HUES6 (cell line): ENCODE measurements at regions not wholly inside any gene's neighbourhood (a gene's known extent, or its start where the extent isn't known, plus 50 kb on each side); places are given as distances from the start of the nearest gene placed in this dataset.

ENCODE experiments used
- H3K27ac ChIP-seq: 2 replicates; pipeline ENCODE4 v1.7.0; 2013; ENCODE audit warnings: low read depth, mild to moderate bottlenecking, low read length, inconsistent platforms
- H3K27me3 ChIP-seq: 2 replicates; pipeline ENCODE4 v1.6.1; 2013; ENCODE audit warnings: low read length; ENCODE audit not compliant: control insufficient read depth, insufficient read depth
- H3K36me3 ChIP-seq: 2 replicates; pipeline ENCODE4 v1.6.1; 2013; ENCODE audit warnings: low read length; ENCODE audit not compliant: control insufficient read depth, insufficient read depth
- H3K4me1 ChIP-seq: 2 replicates; pipeline ENCODE4 v1.6.1; 2013; ENCODE audit warnings: low read length; ENCODE audit not compliant: control insufficient read depth, insufficient read depth
- H3K4me3 ChIP-seq: 2 replicates; pipeline ENCODE4 v1.5.1; 2013; ENCODE audit warnings: low read depth, low read length
- H3K9ac ChIP-seq: one replicate; pipeline ENCODE4 v1.6.1; 2013; ENCODE audit warnings: mild to moderate bottlenecking, low read length
- H3K9me3 ChIP-seq: 2 replicates; pipeline ENCODE4 v1.6.1; 2013; ENCODE audit warnings: low read depth, low read length; ENCODE audit not compliant: control insufficient read depth, insufficient read depth

DNA sequence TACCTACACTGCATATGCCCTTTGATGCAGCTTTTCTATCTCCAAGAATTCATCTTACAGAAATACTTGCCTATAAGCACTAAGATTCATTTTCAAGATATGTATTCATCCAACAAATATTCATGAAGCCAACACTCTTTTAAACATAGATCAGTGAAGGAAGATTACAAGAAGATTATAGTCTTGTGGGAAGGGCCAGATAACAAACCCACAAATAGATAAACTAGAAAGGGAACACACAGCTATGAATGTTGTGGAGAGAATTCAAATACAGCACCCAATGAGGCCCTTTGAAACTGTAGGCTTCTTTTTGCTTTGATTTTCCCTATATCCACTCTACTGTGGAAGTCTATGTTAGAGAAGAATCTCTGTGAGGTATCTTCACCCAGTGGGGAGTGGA lies 186.7 kb upstream of the RBMS1 start:
- no peak overlapping the region for H3K9ac ChIP-seq
- H3K9me3 ChIP-seq, result 0 out of 2 replicates have a peak, but pooled peaks cover 5% of the 10 kb centered on the region
- no peak overlapping the region for H3K27ac ChIP-seq
- H3K4me1 ChIP-seq, result no peaks in the 10 kb centered on the region
- no peak overlapping the region for H3K4me3 ChIP-seq
- no peaks in the 10 kb centered on the region for H3K27me3 ChIP-seq
- no peaks in the 10 kb centered on the region for H3K36me3 ChIP-seq

- H3K9me3 ChIP-seq, result 0 out of 2 replicates have a peak, but pooled peaks cover 5% of the 10 kb centered on the region
- H3K9ac ChIP-seq, result no peak overlapping the region
- H3K27ac ChIP-seq, result no peak overlapping the region
- H3K4me1 ChIP-seq, result no peaks in the 10 kb centered on the region
- H3K4me3 ChIP-seq, result no peak overlapping the region
- H3K36me3 ChIP-seq, result no peaks in the 10 kb centered on the region
- no peaks in the 10 kb centered on the region for H3K27me3 ChIP-seq
Observed at GRCh38 chr2:160680974-160681373, 187.4 kb upstream of the RBMS1 start.

- H3K9ac ChIP-seq, result no peak overlapping the region
- no peaks in the 10 kb centered on the region for H3K36me3 ChIP-seq
- no peak overlapping the region for H3K27ac ChIP-seq
- no peak overlapping the region for H3K4me3 ChIP-seq
- 0 out of 2 replicates have a peak, but pooled peaks cover 5% of the 10 kb centered on the region for H3K9me3 ChIP-seq
- no peaks in the 10 kb centered on the region for H3K4me1 ChIP-seq
- H3K27me3 ChIP-seq, result no peaks in the 10 kb centered on the region
Observed at GRCh38 chr2:160683206-160683605, 189.6 kb upstream of the RBMS1 start.

- H3K4me3 ChIP-seq, result no peak overlapping the region
- H3K9me3 ChIP-seq, result no peaks in the 10 kb centered on the region
- H3K27ac ChIP-seq, result no peak overlapping the region
- no peaks in the 10 kb centered on the region for H3K27me3 ChIP-seq
- H3K9ac ChIP-seq, result no peak overlapping the region
- H3K4me1 ChIP-seq, result no peaks in the 10 kb centered on the region
- no peaks in the 10 kb centered on the region for H3K36me3 ChIP-seq
Observed at GRCh38 chr2:160687629-160688028, 194.0 kb upstream of the RBMS1 start.

- Histone ChIP-seq H3K9ac (no peak overlapping the region), H3K36me3 (no peaks in the 10 kb centered on the region), H3K27me3 (no peaks in the 10 kb centered on the region), H3K27ac (no peak overlapping the region), H3K4me3 (no peak overlapping the region), H3K4me1 (no peaks in the 10 kb centered on the region), H3K9me3 (no peaks in the 10 kb centered on the region)
Observed at GRCh38 chr2:160689441-160689840, 195.8 kb upstream of the RBMS1 start.

- Histone ChIP-seq H3K9me3 (no peaks in the 10 kb centered on the region), H3K27me3 (no peaks in the 10 kb centered on the region), H3K4me1 (no peaks in the 10 kb centered on the region), H3K9ac (no peak overlapping the region), H3K36me3 (no peaks in the 10 kb centered on the region), H3K27ac (no peak overlapping the region), H3K4me3 (no peak overlapping the region)
Observed at GRCh38 chr2:160694221-160694620, 200.6 kb upstream of the RBMS1 start.

- no peak overlapping the region for H3K4me3 ChIP-seq
- H3K9ac ChIP-seq, result no peak overlapping the region
- H3K4me1 ChIP-seq, result no peaks in the 10 kb centered on the region
- no peaks in the 10 kb centered on the region for H3K27me3 ChIP-seq
- no peak overlapping the region for H3K27ac ChIP-seq
- H3K9me3 ChIP-seq, result no peaks in the 10 kb centered on the region
- no peaks in the 10 kb centered on the region for H3K36me3 ChIP-seq
Observed at GRCh38 chr2:160694631-160695030, 201.0 kb upstream of the RBMS1 start.

- no peaks in the 10 kb centered on the region for H3K27me3 ChIP-seq
- no peak overlapping the region for H3K4me3 ChIP-seq
- H3K9ac ChIP-seq, result no peak overlapping the region
- no peaks in the 10 kb centered on the region for H3K4me1 ChIP-seq
- H3K36me3 ChIP-seq, result no peaks in the 10 kb centered on the region
- no peaks in the 10 kb centered on the region for H3K9me3 ChIP-seq
- H3K27ac ChIP-seq, result no peak overlapping the region
Observed at GRCh38 chr2:160695402-160696086, 201.9 kb upstream of the RBMS1 start.

- H3K36me3 ChIP-seq, result no peaks in the 10 kb centered on the region
- no peaks in the 10 kb centered on the region for H3K4me1 ChIP-seq
- H3K27ac ChIP-seq, result no peak overlapping the region
- no peak overlapping the region for H3K4me3 ChIP-seq
- no peaks in the 10 kb centered on the region for H3K9me3 ChIP-seq
- H3K27me3 ChIP-seq, result no peaks in the 10 kb centered on the region
- H3K9ac ChIP-seq, result no peak overlapping the region
Observed at GRCh38 chr2:160696087-160696452, 202.5 kb upstream of the RBMS1 start.

- no peaks in the 10 kb centered on the region for H3K27me3 ChIP-seq
- H3K4me1 ChIP-seq, result no peaks in the 10 kb centered on the region
- no peaks in the 10 kb centered on the region for H3K36me3 ChIP-seq
Observed at GRCh38 chr2:160697817-160698216, 204.2 kb upstream of the RBMS1 start.

DNA sequence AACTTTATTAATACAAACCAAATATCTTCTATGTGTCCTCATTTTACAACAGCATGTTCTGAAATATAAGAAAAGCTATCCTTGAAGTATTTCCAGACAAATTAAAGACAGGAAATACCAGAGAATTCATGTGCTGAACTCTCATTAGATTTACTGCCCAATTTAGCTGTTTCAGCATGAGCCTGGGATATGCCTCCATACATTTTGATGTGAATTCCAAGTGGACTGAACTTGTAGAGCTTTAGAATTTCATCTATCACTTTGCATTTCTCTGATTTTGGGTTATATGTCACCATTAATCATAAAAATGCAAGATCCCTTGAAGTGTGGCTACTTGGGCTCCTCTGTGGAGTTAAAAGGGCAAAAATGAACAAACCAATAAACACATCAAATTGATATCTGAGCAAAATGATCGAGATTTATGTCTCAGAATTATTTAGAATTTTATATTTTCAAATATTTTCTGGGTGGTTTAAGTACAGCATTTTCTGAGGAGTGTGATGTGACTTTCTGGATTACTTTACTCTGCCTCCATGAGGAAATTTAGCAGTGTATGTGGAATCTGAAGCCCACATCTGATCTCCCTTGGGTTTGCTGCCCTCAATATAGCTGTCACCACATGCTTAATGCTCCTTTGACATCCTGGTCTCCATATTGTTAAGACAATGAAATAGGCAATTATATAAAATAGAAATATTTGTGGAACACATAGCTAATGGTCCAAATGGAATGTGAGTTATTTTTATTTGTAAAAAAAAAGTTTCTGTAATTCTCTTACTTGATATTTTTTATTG lies 206.6 kb upstream of the RBMS1 start:
- Histone ChIP-seq H3K9me3 (no peaks in the 10 kb centered on the region), H3K4me1 (peaks cover 10% of the 10 kb centered on the region), H3K27me3 (no peaks in the 10 kb centered on the region), H3K27ac (no peak overlapping the region), H3K9ac (no peak overlapping the region), H3K36me3 (no peaks in the 10 kb centered on the region), H3K4me3 (no peak overlapping the region)

More at GRCh38 chr2:160697817-160698216, 204.2 kb upstream of the RBMS1 start:
- H3K9me3 ChIP-seq, result no peaks in the 10 kb centered on the region
- no peak overlapping the region for H3K4me3 ChIP-seq
- no peak overlapping the region for H3K27ac ChIP-seq
- H3K9ac ChIP-seq, result no peak overlapping the region
